ENCODE measurements at regions not wholly inside any gene's neighbourhood (a gene's known extent, or its start where the extent isn't known, plus 50 kb on each side); places are given as distances from the start of the nearest gene placed in this dataset.
"Not testable (repeated sequence)": the region's sequence is repeated elsewhere in the genome, so short reads cannot be mapped to it uniquely, and the experiment has no call there.

GRCh38 chr6:27644528-27644927 is 171.6 kb upstream of the ZNF184 start:
- in situ Hi-C loops (cut with HindIII; ENCODE audit: low pct_unique_long_range_greater_than_20kb, low sequenced_read_pairs): no loop called here
- no peak for DNase-seq (ENCODE audit: low read depth in 1 of 2, low spot score in 1 of 2)
- TF ChIP-seq JUND (IDR thresholded peaks at IDR 0.05; ENCODE audit: low read depth): no peak

DNA sequence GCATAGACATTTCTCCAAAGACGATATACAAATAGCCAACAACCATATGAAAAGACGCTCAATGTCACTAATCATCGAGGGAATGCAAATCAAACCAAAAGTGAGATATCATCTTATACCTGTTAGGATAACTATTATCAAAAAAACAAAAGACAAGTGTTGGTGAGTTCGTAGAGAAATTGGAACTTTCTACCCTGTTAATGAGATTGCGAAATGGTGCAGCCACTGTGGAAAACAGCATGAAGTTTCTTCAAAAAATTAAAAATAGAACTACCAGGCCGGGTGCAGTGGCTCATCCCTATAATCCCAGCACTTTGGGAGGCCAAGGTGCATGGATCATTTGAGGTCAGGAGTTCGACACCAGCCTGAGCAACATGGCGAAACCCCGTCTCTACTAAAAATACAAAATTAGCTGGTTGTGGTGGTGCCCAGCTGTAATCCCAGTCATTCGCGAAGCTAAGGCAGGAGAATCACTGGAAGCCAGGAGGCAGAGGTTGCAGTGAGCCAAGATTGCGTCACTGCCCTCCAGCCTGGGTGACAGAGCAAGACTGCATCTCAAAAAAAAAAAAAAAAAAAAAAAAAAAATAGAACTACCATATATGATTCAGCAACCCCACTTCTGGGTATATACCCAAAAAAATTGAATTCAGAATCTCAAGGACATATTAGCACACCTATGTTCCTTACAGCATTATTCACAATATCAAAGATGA is 170.0 kb upstream of the ZNF184 start:
- no peak for DNase-seq (ENCODE audit: low read depth in 1 of 2, low spot score in 1 of 2)
- TF ChIP-seq JUND (IDR thresholded peaks at IDR 0.05; ENCODE audit: low read depth): no peak
- in situ Hi-C loops (cut with HindIII; ENCODE audit: low pct_unique_long_range_greater_than_20kb, low sequenced_read_pairs): no loop called here

DNA sequence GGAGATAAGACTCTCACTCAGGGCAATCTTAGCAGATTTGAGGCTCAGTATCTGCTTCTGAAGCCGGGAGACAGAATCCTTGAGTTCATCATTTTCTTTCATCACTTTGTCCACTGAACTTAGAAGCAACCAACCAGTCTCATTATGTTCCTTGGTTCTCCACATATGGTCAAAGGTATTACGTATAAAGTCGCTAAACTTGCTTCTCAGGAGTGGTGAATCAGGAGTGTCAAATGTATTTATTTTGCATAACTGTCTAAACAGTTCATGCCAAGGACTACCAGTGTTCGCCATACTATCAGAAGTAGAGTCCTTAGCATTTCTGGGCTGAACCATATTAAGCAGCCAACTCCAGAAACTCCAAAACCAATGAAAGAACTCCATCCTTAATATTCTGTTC is 163.0 kb upstream of the ZNF184 start:
- peak in 1 of 2 experiments; percentile 85 for DNase-seq (ENCODE audit: low read depth in 1 of 2, low spot score in 1 of 2)
- in situ Hi-C loops (cut with HindIII; ENCODE audit: low pct_unique_long_range_greater_than_20kb, low sequenced_read_pairs): not testable (repeated sequence)

DNA sequence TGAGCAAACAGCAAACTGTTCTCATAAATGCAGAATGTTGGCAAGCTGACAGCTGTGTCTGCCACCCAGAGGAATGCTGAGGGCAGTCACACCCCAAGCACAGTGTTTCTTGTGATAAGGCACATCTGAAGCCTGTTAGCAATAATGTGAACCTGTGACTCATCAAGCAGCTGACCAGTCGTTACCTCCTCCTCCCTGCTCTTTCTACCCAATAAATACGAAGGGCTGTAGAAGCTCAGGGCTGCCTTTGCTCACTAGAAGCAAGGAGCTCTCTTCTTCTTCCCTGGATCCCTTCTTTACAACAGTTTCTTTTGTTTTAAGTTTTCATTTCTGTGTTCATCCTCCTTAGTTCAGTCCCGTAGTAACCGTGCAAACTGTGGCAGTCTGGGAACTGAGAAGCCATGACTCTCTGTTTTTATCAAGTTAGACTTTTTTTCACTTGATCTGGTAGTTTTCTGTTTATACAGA is 160.3 kb upstream of the ZNF184 start:
- in situ Hi-C loops (cut with HindIII; ENCODE audit: low pct_unique_long_range_greater_than_20kb, low sequenced_read_pairs); DNase-seq (ENCODE audit: low read depth in 1 of 2, low spot score in 1 of 2): not testable (repeated sequence)

GRCh38 chr6:27631609-27631916 is 158.7 kb upstream of the ZNF184 start:
- TF ChIP-seq JUND (IDR thresholded peaks at IDR 0.05; ENCODE audit: low read depth): no peak
- in situ Hi-C loops (cut with HindIII; ENCODE audit: low pct_unique_long_range_greater_than_20kb, low sequenced_read_pairs): no loop called here
- no peak for DNase-seq (ENCODE audit: low read depth in 1 of 2, low spot score in 1 of 2)

GRCh38 chr6:27630727-27631608 is 158.1 kb upstream of the ZNF184 start:
- TF ChIP-seq JUND (IDR thresholded peaks at IDR 0.05; ENCODE audit: low read depth): no peak
- no peak for DNase-seq (ENCODE audit: low read depth in 1 of 2, low spot score in 1 of 2)
- in situ Hi-C loops (cut with HindIII; ENCODE audit: low pct_unique_long_range_greater_than_20kb, low sequenced_read_pairs): no loop called here

GRCh38 chr6:27624694-27625262 is 151.9 kb upstream of the ZNF184 start:
- in situ Hi-C loops (cut with HindIII; ENCODE audit: low pct_unique_long_range_greater_than_20kb, low sequenced_read_pairs): no loop called here

DNA sequence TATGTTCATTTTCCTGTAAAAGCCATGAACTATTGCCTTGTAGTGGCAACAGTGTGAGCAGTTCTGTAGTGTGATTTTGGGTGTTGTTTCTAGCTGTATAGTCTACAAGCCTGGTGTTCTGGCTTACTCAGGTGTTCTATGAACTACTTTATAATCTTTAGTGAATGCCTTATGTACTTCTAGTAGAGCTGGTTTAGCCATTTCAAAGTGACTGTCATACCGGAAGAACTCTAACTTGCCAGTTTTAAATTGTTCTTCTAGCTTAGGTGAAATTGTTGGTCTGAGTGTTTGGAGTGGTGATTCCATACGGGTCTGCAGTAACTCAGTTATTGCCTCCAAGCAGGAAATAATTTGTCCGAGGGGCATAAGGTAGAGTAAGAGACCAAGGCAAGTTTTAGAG is 150.2 kb upstream of the ZNF184 start:
- TF ChIP-seq JUND (IDR thresholded peaks at IDR 0.05; ENCODE audit: low read depth): no peak
- in situ Hi-C loops (cut with HindIII; ENCODE audit: low pct_unique_long_range_greater_than_20kb, low sequenced_read_pairs): no loop called here
- peak in 1 of 2 experiments; percentile 64 for DNase-seq (ENCODE audit: low read depth in 1 of 2, low spot score in 1 of 2)

More at GRCh38 chr6:27624694-27625262, 151.9 kb upstream of the ZNF184 start:
- TF ChIP-seq JUND (IDR thresholded peaks at IDR 0.05; ENCODE audit: low read depth): no peak
- DNase-seq (ENCODE audit: low read depth in 1 of 2, low spot score in 1 of 2): no peak

DNA sequence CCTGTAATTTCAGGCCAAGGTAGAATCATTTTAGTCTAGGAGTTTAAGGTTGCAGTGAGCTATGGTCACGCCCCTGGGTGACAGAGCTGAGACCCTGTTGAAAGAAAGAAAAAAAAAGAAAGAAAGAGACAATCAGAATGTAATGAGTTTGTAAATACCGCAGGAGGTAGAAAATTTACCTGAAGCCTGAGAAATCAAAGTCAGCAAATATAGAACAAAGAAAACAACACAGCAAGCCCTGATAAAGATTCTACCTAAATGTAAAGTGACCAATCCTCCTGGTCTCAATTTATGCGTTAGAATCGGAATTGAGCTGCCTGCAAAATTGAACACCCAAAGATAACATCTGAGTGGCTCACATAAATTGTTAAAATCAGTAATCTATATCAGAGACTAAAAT is 146.5 kb upstream of the ZNF184 start:
- in situ Hi-C loops (cut with HindIII; ENCODE audit: low pct_unique_long_range_greater_than_20kb, low sequenced_read_pairs): no loop called here
- no peak for DNase-seq (ENCODE audit: low read depth in 1 of 2, low spot score in 1 of 2)
- no peak for TF ChIP-seq JUND (IDR thresholded peaks at IDR 0.05; ENCODE audit: low read depth)

DNA sequence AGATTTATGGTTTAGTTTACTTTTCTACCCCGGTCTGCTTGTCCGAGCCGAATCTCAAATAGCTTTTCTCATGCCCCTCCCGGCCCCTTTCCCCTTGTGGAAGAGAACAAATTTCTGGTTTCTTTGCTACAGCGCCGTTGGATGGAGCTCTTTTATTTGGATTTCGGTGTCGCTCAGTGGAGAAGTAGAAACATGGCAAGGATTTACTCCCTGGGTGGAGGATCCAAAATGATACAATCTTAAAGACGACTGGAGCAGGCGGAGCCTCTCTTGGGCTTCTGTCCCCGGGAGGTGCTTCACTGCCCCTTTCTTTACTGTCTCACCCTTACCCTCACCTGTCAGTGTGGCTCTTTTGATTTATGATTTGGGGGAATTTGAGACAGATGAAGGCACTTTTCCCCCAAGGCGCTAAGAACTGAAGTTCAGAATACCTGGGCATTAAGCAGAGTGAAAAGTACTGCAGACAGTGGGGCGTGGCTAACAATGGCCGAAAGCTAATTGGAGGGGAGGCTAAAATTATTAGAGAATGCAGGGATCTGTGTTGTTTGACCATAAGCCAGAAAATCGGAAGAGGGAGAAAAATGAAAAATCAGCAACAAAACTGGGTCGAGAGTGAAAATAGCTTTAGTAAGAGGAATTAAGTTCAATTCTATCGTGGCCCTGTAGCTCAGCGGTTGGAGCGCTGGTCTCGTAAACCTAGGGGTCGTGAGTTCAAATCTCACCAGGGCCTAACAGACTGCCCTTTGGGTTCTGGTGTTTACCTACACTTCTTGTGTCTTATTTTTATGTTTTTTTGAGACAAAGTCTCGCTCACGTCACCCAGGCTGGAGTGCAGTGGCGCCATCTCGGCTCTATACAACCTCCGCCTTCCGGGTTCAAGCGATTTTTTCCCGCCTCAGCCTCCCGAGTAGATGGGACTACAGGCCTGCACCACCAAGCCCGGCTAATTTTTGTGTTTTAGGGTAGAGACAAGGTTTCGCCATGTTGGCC is 145.1 kb upstream of the ZNF184 start:
- TF ChIP-seq JUND (IDR thresholded peaks at IDR 0.05; ENCODE audit: low read depth): no peak
- peak; percentile 40 to 90 for DNase-seq (ENCODE audit: low read depth in 1 of 2, low spot score in 1 of 2)
- in situ Hi-C loops (cut with HindIII; ENCODE audit: low pct_unique_long_range_greater_than_20kb, low sequenced_read_pairs): no loop called here

GRCh38 chr6:27617046-27617687 is 144.3 kb upstream of the ZNF184 start:
- in situ Hi-C loops (cut with HindIII; ENCODE audit: low pct_unique_long_range_greater_than_20kb, low sequenced_read_pairs): no loop called here
- DNase-seq (ENCODE audit: low read depth in 1 of 2, low spot score in 1 of 2): peak in 1 of 2 experiments; percentile 41
- no peak for TF ChIP-seq JUND (IDR thresholded peaks at IDR 0.05; ENCODE audit: low read depth)
